Endothelial cell (in vitro differentiated cells): ENCODE measurements at regions not wholly inside any gene's neighbourhood (a gene's known extent, or its start where the extent isn't known, plus 50 kb on each side); places are given as distances from the start of the nearest gene placed in this dataset.

Source experiments
- DNase-seq: peaks from one replicate; pipeline ENCODE4 v3.0.0; 2021; ENCODE audit warnings: low spot score
- H3K27ac Mint-ChIP-seq: one replicate; pipeline ENCODE4 v1.8.0; 2021; ENCODE audit warnings: mixed read lengths, inconsistent platforms; ENCODE audit not compliant: unreplicated experiment
- H3K27me3 Mint-ChIP-seq: one replicate; pipeline ENCODE4 v1.8.0; 2021; ENCODE audit warnings: mild to moderate bottlenecking, moderate library complexity, mixed read lengths, inconsistent platforms; ENCODE audit not compliant: unreplicated experiment
- H3K36me3 Mint-ChIP-seq: one replicate; pipeline ENCODE4 v1.8.0; 2021; ENCODE audit warnings: mild to moderate bottlenecking, low read depth, mixed read lengths, inconsistent platforms; ENCODE audit not compliant: unreplicated experiment
- H3K4me1 Mint-ChIP-seq: one replicate; pipeline ENCODE4 v1.8.0; 2021; ENCODE audit warnings: mild to moderate bottlenecking, mixed read lengths, inconsistent platforms; ENCODE audit not compliant: unreplicated experiment
- H3K4me3 Mint-ChIP-seq: one replicate; pipeline ENCODE4 v1.8.0; 2021; ENCODE audit warnings: mild to moderate bottlenecking, mixed read lengths, inconsistent platforms; ENCODE audit not compliant: unreplicated experiment
- H3K9me3 Mint-ChIP-seq: one replicate; pipeline ENCODE4 v1.8.0; 2021; ENCODE audit warnings: mixed read lengths, inconsistent platforms; ENCODE audit not compliant: unreplicated experiment
- TF ChIP-seq, protein P1 (sequence below): fragments of 200-600 bp; sonication (generic); IDR thresholded peaks from one replicate; pipeline ENCODE4 v1.5.0; 2021; ENCODE audit warnings: antibody characterized with exemption; ENCODE audit not compliant: unreplicated experiment

DNA sequence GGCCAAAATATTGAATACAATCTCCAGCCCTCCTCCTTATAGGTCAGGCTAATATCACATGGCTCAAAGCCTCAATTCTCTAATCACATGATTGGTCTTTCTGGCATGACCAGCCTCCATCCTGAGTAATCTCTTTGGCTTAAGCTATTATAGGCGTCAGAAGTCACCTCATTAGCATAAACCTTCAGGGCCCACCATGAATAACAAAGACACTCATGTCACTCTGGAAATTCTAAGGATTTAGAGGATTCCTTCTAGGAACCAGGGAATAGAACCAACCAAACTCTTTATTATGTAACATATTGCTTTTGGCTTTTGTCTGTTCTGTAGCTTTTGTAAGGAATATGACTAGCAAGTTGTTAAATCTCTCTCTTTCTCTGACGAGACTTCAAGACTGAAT is 109.2 kb upstream of the IGFBP7 start:
- H3K9me3 Mint-ChIP-seq, result no peaks in the 10 kb centered on the region
- H3K36me3 Mint-ChIP-seq, result no peaks in the 10 kb centered on the region
- peaks cover 5% of the 10 kb centered on the region for H3K4me1 Mint-ChIP-seq
- TF ChIP-seq, protein P1, sequence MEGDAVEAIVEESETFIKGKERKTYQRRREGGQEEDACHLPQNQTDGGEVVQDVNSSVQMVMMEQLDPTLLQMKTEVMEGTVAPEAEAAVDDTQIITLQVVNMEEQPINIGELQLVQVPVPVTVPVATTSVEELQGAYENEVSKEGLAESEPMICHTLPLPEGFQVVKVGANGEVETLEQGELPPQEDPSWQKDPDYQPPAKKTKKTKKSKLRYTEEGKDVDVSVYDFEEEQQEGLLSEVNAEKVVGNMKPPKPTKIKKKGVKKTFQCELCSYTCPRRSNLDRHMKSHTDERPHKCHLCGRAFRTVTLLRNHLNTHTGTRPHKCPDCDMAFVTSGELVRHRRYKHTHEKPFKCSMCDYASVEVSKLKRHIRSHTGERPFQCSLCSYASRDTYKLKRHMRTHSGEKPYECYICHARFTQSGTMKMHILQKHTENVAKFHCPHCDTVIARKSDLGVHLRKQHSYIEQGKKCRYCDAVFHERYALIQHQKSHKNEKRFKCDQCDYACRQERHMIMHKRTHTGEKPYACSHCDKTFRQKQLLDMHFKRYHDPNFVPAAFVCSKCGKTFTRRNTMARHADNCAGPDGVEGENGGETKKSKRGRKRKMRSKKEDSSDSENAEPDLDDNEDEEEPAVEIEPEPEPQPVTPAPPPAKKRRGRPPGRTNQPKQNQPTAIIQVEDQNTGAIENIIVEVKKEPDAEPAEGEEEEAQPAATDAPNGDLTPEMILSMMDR, result no peak
- peaks cover 2% of the 10 kb centered on the region for H3K27me3 Mint-ChIP-seq
- no peak overlapping the region for H3K4me3 Mint-ChIP-seq
- no peak for DNase-seq
- no peak overlapping the region for H3K27ac Mint-ChIP-seq

DNA sequence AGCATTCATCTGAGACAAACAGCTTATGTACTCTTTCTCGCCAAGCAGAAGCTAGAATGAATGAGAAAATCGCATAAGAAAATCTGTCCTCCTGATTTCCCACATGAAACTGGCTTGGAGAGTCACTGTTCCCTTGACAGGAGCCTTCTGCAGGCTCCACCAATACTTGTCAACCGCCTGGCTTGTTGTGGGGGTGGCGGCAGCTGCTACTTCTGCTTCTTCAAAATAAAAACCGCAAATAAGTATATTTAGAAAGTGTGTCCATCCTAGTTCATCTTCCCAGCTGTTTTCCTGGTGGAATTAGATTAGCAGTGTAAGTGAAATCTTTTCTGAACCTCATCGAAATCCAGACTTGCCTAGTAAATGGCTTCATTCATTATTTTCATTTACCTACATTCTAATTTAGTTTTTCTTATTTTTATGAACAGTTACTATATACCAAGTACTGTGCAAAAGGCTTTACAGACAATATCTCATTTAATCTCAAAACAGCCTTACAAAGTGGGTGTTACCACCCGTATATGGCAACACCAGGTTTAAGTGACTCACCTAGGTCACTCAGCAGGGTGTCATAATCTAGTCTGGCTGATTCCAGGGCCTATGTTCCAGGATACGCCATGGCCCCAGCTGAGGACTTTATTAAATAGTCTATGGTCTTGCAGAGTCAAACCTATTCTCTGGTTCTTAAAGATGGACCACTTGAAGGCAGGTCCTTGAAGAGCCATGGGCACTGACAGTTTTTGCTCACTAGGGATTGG is 104.6 kb upstream of the IGFBP7 start:
- Mint-ChIP-seq H3K27me3 (peaks cover 4% of the 10 kb centered on the region), H3K36me3 (no peaks in the 10 kb centered on the region), H3K4me3 (no peak overlapping the region), H3K9me3 (no peaks in the 10 kb centered on the region), H3K27ac (no peak overlapping the region), H3K4me1 (no peaks in the 10 kb centered on the region)
- no peak for DNase-seq
- TF ChIP-seq, protein P1, result no peak

DNA sequence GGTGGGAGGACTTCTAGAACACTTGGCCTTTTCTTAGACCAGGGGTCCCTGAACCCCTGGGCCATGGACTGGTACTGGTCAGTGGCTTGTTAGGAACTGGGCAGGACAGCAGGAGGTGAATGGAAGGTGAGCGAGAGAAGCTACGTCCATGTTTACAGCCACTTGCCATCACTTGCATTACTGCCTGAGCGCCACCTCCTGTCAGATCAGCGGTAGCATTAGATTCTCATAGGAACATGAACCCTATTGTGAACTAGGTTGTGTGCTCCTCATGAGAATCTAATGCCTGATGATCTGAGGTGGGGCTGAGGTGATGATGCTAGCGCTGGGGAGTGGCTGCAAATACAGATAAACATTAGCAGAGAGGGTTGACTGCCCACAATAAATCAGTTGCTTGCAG is 100.9 kb upstream of the IGFBP7 start:
- Mint-ChIP-seq H3K27me3 (peaks cover 3% of the 10 kb centered on the region), H3K4me1 (peaks cover 8% of the 10 kb centered on the region), H3K9me3 (no peaks in the 10 kb centered on the region), H3K36me3 (no peaks in the 10 kb centered on the region), H3K4me3 (no peak overlapping the region), H3K27ac (no peak overlapping the region)
- TF ChIP-seq, protein P1, result no peak
- DNase-seq, result no peak

DNA sequence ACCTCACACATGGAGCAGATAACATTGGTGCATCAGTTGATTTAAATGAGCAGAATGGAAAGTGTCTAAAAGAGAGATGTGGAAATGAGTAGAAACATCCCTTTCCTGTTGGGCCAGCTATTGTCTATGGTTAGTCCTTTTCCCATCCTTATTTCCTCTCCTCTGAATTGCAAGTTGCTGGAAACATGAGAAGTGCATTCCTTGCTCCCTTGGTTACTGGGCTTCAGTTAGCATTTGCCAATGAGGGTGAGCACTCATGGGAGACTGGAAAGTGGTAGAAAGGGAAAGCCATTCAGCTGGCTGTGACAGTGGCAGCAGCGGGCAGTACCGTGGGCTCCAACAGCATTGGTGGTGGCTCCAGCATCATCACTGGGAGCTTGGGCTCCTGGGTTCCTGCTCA is 96.0 kb upstream of the IGFBP7 start:
- H3K9me3 Mint-ChIP-seq, result no peaks in the 10 kb centered on the region

DNA sequence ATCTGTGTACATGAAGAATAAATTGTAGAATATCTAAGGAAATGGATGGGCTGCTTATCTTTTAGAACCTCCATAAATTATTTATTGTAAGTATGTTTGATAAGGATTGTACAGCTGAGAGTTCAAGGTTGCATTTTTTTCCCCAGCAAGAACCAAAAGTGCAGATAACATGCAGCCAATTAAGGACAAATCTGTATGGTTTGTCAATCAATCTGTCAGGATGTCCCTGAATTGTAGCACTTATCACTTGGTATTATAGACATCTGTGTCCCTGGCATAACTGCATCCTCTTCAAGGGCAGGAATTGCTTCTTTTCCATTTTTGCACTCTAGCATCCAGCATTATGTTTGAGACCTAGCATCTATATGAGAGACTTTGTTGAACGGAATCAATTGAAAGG is 95.4 kb upstream of the IGFBP7 start:
- H3K9me3 Mint-ChIP-seq, result no peaks in the 10 kb centered on the region
- H3K4me3 Mint-ChIP-seq, result no peak overlapping the region
- no peaks in the 10 kb centered on the region for H3K36me3 Mint-ChIP-seq
- DNase-seq, result no peak
- TF ChIP-seq, protein P1, result no peak
- H3K27ac Mint-ChIP-seq, result peak overlapping the region; percentile 96
- H3K27me3 Mint-ChIP-seq, result no peaks in the 10 kb centered on the region
- peaks cover 29% of the 10 kb centered on the region for H3K4me1 Mint-ChIP-seq

More for the DNA sequence above, 96.0 kb upstream of the IGFBP7 start:
- peaks cover 2% of the 10 kb centered on the region for H3K27me3 Mint-ChIP-seq
- no peaks in the 10 kb centered on the region for H3K36me3 Mint-ChIP-seq
- TF ChIP-seq, protein P1, result no peak
- H3K4me1 Mint-ChIP-seq, result peaks cover 24% of the 10 kb centered on the region
- H3K27ac Mint-ChIP-seq, result peak overlapping the region; percentile 96
- no peak for DNase-seq
- no peak overlapping the region for H3K4me3 Mint-ChIP-seq
